GOT3 (cell line): ENCODE measurements at regions not wholly inside any gene's neighbourhood (a gene's known extent, or its start where the extent isn't known, plus 50 kb on each side); places are given as distances from the start of the nearest gene placed in this dataset.
"Not testable (repeated sequence)": the region's sequence is repeated elsewhere in the genome, so short reads cannot be mapped to it uniquely, and the experiment has no call there.

Experiments used
- DNase-seq: peaks from one replicate; lab custom pipeline; 2025; ENCODE audit warnings: mixed read lengths; lab: John Stamatoyannopoulos, UW

GRCh38 chr13:40363653-40364052 lies 302.8 kb downstream of the FOXO1 start:
- DNase-seq, result no peak

GRCh38 chr13:40366119-40366518 lies 300.3 kb downstream of the FOXO1 start:
- no peak for DNase-seq

- DNase-seq, result no peak
Measured at GRCh38 chr13:40368127-40368891, 298.1 kb downstream of the FOXO1 start.

DNA sequence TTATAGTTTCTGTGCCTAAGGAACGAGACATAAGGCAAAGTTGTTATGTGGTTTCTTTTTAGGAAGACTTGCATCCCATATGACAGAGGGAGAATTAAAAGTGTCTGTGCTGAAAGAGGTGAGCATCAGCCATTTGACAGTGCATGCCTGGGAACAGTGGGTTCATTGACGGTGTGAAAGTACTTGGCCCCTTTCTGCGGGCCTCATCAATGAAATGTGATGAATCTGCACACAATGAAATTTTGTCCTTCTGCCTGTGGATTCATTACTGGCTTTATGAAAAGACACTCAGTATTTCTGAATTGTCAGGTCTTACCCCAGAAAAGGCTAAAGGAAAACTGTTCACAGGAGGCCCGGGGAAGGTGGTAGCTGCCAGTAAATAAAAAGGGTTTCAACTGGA lies 295.8 kb downstream of the FOXO1 start:
- DNase-seq, result no peak

DNA sequence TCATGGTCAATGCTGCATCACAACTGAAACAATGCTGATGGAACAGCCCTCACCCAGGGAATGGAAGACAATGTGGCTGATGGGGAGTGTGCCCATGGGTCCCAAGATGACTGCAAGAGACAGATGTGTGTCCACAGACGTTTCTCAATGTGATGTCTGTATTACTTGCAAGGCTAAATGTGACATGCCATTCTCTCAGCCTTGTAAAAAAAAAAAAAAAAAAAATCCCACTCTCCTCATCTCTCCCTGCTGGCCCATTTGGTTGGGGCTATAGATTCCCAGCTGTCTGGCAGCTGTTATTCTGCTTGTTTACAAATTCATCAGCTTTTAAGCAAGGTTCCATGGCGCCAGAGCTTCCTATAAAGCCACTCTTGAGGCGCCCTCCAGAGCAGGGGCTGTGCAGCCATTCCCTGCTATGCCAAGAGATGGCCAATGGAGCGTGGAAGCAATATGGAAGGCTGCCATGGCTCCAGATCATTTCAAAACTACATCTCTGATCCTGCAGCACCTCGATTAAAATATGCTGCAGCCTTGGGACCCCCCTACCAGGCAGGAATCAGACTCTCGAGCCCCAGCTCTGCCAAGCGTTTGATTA lies 294.8 kb downstream of the FOXO1 start:
- DNase-seq, result no peak

- not testable (repeated sequence) for DNase-seq
Measured at GRCh38 chr13:40373608-40374007, 292.8 kb downstream of the FOXO1 start.

GRCh38 chr13:40375489-40376171 lies 290.8 kb downstream of the FOXO1 start:
- DNase-seq, result no peak

GRCh38 chr13:40376296-40376849 lies 290.1 kb downstream of the FOXO1 start:
- DNase-seq, result no peak

DNA sequence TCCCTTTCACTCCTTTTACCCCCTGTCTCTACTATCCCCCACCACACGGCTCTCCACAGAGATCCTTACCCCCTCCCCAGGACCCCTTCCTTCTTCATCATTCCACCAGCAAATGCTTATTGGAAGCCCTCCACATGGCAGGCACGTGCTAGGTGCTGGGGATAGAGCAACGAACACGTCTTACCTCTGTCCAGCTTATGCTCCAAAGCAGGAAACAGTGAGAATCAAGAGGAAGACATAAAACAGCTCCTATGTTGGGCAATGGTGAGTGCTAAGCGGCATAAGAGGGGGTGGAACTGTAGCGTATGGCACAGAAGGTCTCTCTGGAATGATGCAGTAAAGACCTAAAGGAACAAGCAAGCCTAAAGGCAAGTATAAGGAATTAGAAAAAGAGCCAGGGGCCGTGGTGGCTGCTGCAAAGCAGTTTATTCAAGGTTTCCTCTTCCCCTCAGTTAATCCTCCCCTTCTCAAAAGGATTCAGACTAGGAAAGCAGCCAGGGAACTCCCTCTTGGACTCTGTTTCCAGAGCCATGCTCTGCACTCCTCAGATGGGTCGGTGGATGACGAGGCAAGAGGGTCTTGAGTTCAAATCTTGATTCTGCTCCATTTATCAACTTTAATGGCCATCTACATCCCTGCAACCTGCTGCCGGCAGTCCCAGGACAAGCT lies 289.4 kb downstream of the FOXO1 start:
- no peak for DNase-seq

DNA sequence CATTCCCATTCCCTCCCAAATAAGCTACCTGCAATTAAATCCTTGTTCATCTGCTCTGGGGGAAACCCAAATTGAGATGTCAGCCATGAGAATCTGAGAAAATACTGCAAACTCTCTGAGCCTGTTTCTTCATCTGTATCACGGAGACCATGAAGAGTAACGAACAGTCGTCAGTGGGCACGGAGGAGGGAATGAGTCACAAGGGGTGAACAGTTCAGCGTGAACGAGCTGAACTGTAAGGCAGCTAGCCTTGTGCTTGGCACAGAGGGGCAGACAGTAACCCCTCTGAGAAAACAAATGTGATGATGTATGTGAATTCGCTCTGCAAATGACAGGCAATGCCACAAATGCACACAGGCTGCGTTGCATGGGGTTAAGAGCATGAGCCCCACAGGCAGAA lies 288.7 kb downstream of the FOXO1 start:
- no peak for DNase-seq

GRCh38 chr13:40379196-40379595 lies 287.2 kb downstream of the FOXO1 start:
- DNase-seq, result no peak

DNA sequence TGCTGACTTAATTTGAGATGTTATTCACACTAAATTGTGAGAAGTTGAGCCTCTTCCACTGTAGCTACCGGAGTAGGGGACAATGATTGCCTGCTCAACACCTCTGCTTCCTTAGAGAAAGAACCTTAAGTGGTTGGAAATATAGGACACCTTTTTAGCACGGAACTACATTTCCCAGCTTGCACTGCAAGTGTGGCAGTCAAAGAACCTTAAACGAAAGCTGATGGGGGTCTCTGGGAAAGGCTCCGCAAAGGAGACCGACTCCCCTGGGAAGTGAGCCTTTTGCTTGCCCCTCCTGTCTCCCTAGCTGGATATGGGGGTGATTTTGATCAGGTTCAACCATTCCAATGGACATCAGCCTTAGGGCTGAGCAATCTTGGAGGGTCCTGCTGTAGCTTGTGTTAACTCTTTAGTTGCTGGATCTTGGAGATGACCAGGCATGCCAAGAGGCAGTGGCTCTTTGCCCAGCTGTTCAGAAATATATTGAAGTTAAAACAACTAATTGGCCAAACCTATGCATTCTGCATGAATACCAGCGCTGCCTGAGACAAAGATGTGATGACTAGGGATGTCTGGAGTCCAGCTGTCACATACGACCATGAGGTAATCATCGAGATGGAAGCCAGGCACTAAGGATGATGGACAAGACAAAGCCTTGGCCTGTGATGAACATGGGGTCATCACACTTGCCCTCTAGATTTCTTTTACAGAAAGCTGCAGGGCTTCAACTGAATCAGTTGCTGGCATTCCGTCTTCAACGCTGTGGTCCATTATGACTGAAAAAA lies 286.5 kb downstream of the FOXO1 start:
- DNase-seq, result no peak

GRCh38 chr13:40381935-40382764 lies 284.3 kb downstream of the FOXO1 start:
- DNase-seq, result no peak

- DNase-seq, result no peak
Measured at GRCh38 chr13:40383132-40383531, 283.3 kb downstream of the FOXO1 start.

- DNase-seq, result no peak
Measured at GRCh38 chr13:40383885-40384284, 282.6 kb downstream of the FOXO1 start.

DNA sequence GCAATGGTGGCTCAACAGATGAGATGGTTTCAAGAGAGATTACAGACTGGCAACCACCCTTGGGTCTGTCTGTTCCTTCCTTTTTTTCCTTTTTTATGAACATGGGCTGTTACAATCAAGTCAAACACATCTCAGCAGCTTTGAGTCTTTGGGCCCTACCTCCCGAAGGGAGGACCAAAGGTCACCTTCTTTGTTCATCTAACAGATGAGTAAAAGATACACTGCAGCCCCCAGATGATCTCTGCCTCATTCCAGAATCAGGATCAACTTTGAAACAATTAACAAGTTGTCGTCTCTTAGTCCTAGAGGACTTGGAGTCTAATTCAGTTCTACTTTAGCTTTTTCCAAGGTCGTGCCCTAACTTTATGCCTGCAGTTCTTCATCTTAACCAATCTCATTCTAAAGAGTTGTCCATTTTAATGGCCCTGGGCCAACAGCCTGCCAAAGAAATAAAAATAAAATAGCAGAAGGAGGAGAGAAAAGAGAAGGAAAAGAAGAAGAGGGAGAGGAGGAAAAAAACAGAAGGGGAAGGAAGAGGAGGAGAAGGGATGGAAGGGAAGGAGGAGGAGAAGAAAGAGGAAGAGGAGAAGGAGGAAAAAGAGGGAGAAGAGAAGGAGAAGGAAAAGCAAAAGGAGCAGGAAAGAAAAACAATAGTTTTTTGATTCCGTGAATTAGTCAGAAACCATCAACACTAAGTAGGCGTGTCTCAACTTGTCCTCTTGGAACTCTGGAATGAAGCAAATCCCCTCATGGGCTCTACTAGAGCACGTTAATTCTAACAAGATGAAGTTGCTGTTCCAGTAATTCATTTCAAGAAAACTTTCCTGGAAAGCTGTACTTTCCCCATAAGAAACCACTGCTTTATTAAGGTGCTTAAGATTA lies 281.2 kb downstream of the FOXO1 start:
- DNase-seq, result no peak

GRCh38 chr13:40385858-40386180 lies 280.6 kb downstream of the FOXO1 start:
- DNase-seq, result no peak

DNA sequence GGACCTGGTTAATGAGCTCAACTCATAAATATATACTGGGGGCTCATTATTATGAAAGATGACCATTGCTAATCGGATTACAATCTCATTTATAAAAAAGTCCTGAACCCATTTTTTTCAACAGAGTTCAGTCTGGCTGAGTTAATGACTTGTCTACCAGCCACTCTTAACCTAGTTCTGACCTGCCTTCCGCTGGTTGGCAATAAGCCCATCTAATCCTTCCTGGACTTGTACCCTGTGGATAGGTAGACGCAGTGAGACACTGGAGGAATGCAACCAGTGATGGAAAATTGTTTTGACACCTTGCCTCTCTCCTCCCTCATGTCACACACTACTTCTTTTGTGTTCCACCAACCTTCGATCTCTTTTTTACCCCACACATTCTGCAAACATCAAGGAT lies 279.9 kb downstream of the FOXO1 start:
- no peak for DNase-seq

DNA sequence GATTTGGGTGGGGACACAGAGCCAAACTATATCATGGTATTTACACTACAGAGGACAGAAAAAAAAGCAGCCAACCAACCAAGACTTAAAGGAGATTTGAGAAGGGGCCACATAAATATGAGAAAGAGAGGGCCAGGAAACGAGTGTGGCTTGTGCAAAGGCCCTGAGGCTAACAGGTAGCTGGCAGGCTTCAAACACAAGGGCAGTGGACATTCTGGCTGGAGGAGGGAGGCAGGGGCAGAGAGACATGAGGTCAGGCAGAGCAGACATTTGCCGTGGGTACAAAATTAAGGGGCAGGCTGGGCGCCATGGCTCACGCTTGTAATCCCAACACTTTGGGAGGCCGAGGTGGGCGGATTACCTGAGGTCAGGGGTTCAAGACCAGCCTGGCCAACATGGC lies 278.7 kb downstream of the FOXO1 start:
- DNase-seq, result no peak

DNA sequence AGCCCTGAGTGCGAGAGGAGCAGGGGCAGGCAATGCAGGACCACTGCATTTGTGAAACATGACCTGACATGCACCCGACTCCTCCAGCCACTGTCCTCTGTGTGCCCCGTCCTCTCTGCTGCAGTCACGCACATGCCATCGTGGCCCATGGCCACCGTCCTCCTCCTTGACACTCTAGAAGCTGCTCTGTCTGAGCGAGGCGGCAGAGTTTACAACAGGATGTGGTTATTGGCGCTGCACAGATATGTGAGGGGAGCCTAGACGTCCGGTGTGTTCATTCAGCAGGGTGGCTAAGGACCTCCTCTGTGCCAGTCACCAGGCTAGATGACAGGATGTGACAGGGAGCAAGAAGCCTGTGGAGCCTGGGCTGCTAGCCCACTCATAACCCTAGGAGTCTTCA lies 277.8 kb downstream of the FOXO1 start:
- DNase-seq, result no peak
